ENCODE measurements at regions not wholly inside any gene's neighbourhood (a gene's known extent, or its start where the extent isn't known, plus 50 kb on each side); places are given as distances from the start of the nearest gene placed in this dataset.

GRCh38 chr19:33902395-33902794 is 105.7 kb downstream of the KCTD15 start:
- Histone ChIP-seq H3K27ac (ENCODE audit: low read depth in 2 of 2, low read length in 2 of 2) (no peak overlapping the region), H3K9me3 (ENCODE audit: control insufficient read depth in 2 of 3, insufficient read depth in 1 of 3, low read length in 3 of 3) (peaks cover 0 to 10% (median 0%) of the 10 kb centered on the region in 3 donors), H3K27me3 (ENCODE audit: control insufficient read depth, insufficient read depth, low read length) (no peaks in the 10 kb centered on the region), H3K9ac (ENCODE audit: low read length in 3 of 3) (no peak overlapping the region), H3K36me3 (ENCODE audit: control insufficient read depth in 2 of 3, insufficient read depth in 3 of 3, low read length in 3 of 3) (no peaks in the 10 kb centered on the region), H3K4me1 (ENCODE audit: control insufficient read depth in 2 of 3, insufficient read depth in 2 of 3, low read depth in 1 of 3, low read length in 3 of 3) (peaks cover 0 to 7% (median 2%) of the 10 kb centered on the region in 3 donors), H3K4me3 (ENCODE audit: low read length in 3 of 3) (no peak overlapping the region)
- FAIRE-seq = no peak
- intact Hi-C loops (cut with DNase I) = no loop called here
- no peak for TF ChIP-seq CTCF (IDR thresholded peaks at IDR 0.05; ENCODE audit: borderline replicate concordance, extremely low read depth, insufficient read depth)
- no peak for DNase-seq

- H3K27me3 ChIP-seq (ENCODE audit: control insufficient read depth, insufficient read depth, low read length) = no peaks in the 10 kb centered on the region
- no peaks in the 10 kb centered on the region for H3K36me3 ChIP-seq (ENCODE audit: control insufficient read depth in 2 of 3, insufficient read depth in 3 of 3, low read length in 3 of 3)
- TF ChIP-seq CTCF (IDR thresholded peaks at IDR 0.05; ENCODE audit: borderline replicate concordance, extremely low read depth, insufficient read depth) = no peak
- peaks cover 0 to 5% (median 0%) of the 10 kb centered on the region in 3 donors for H3K9me3 ChIP-seq (ENCODE audit: control insufficient read depth in 2 of 3, insufficient read depth in 1 of 3, low read length in 3 of 3)
- H3K4me1 ChIP-seq (ENCODE audit: control insufficient read depth in 2 of 3, insufficient read depth in 2 of 3, low read depth in 1 of 3, low read length in 3 of 3) = peaks cover 0 to 7% (median 2%) of the 10 kb centered on the region in 3 donors
- H3K9ac ChIP-seq (ENCODE audit: low read length in 3 of 3) = no peak overlapping the region
- H3K4me3 ChIP-seq (ENCODE audit: low read length in 3 of 3) = no peak overlapping the region
- intact Hi-C loops (cut with DNase I) = no loop called here
- no peak overlapping the region for H3K27ac ChIP-seq (ENCODE audit: low read depth in 2 of 2, low read length in 2 of 2)
- DNase-seq (no peak), FAIRE-seq (no peak)
Measured at GRCh38 chr19:33902802-33903488, 106.3 kb downstream of the KCTD15 start.

GRCh38 chr19:33903489-33903850 is 106.8 kb downstream of the KCTD15 start:
- DNase-seq = no peak
- Histone ChIP-seq H3K27ac (ENCODE audit: low read depth in 2 of 2, low read length in 2 of 2) (no peak overlapping the region), H3K4me1 (ENCODE audit: control insufficient read depth in 2 of 3, insufficient read depth in 2 of 3, low read depth in 1 of 3, low read length in 3 of 3) (peaks cover 0 to 7% (median 2%) of the 10 kb centered on the region in 3 donors)

More at GRCh38 chr19:33903489-33903850, 106.8 kb downstream of the KCTD15 start:
- FAIRE-seq = no peak
- intact Hi-C loops (cut with DNase I) = no loop called here
- H3K36me3 ChIP-seq (ENCODE audit: control insufficient read depth in 2 of 3, insufficient read depth in 3 of 3, low read length in 3 of 3) = no peaks in the 10 kb centered on the region
- no peak overlapping the region for H3K9ac ChIP-seq (ENCODE audit: low read length in 3 of 3)
- no peak overlapping the region for H3K4me3 ChIP-seq (ENCODE audit: low read length in 3 of 3)
- H3K27me3 ChIP-seq (ENCODE audit: control insufficient read depth, insufficient read depth, low read length) = no peaks in the 10 kb centered on the region
- no peak for TF ChIP-seq CTCF (IDR thresholded peaks at IDR 0.05; ENCODE audit: borderline replicate concordance, extremely low read depth, insufficient read depth)
- H3K9me3 ChIP-seq (ENCODE audit: control insufficient read depth in 2 of 3, insufficient read depth in 1 of 3, low read length in 3 of 3) = no peaks in the 10 kb centered on the region

Measured in kidney (tissue), 13 donors.